CD14-positive monocyte (primary cell): ENCODE measurements at regions not wholly inside any gene's neighbourhood (a gene's known extent, or its start where the extent isn't known, plus 50 kb on each side); places are given as distances from the start of the nearest gene placed in this dataset.

Experiments used
- DNase-seq, 3 donors: peaks; one replicate each; pipeline ENCODE4 v3.0.0-alpha.2; 2011 to 2022
- H2AFZ ChIP-seq: 2 replicates; pipeline ENCODE4 v1.6.0; 2012; ENCODE audit warnings: mild to moderate bottlenecking, low read depth, low read length, inconsistent platforms; ENCODE audit not compliant: insufficient read depth, poor library complexity, severe bottlenecking
- H3K27ac ChIP-seq, 2 donors: 1 replicate in 1 of 2; 2 replicates in 1 of 2; pipeline ENCODE4 v1.5.1; 2012 to 2013; ENCODE audit warnings: low read length in 2 of 2, control low read depth in 1 of 2, inconsistent platforms in 1 of 2, low read depth in 1 of 2, mild to moderate bottlenecking in 1 of 2
- H3K27me3 ChIP-seq, 2 donors: one replicate each; pipeline versions ENCODE4 v1.6.0 to v1.6.1; 2011 to 2013; ENCODE audit warnings: low read length in 2 of 2; ENCODE audit not compliant: control insufficient read depth in 2 of 2, insufficient read depth in 2 of 2
- H3K36me3 ChIP-seq, 2 donors: replicated peaks in 1 of 2; 1 replicate in 1 of 2; 2 replicates in 1 of 2; pipeline versions ENCODE4 v1.5.1 to v1.6.1; 2012 to 2013; ENCODE audit warnings: low read length in 2 of 2, control low read depth in 1 of 2, inconsistent platforms in 1 of 2, mild to moderate bottlenecking in 1 of 2; ENCODE audit not compliant: insufficient read depth in 2 of 2, control insufficient read depth in 1 of 2
- H3K4me1 ChIP-seq, 2 donors: 1 replicate in 1 of 2; 2 replicates in 1 of 2; pipeline versions ENCODE4 v1.5.1 to v1.6.1; 2012 to 2013; ENCODE audit warnings: low read length in 2 of 2, control low read depth in 1 of 2, inconsistent platforms in 1 of 2, mild to moderate bottlenecking in 1 of 2, moderate library complexity in 1 of 2; ENCODE audit not compliant: insufficient read depth in 2 of 2, control insufficient read depth in 1 of 2
- H3K4me2 ChIP-seq: replicated peaks from 2 replicates; pipeline ENCODE3; 2012; ENCODE audit warnings: low read length, moderate library complexity, mild to moderate bottlenecking; ENCODE audit not compliant: poor library complexity, severe bottlenecking; ENCODE audit errors: extremely low read depth
- H3K4me3 ChIP-seq, 3 experiments: fragments of 200-600 bp in 1 of 3; sonication (generic) in 1 of 3; replicated peaks in 1 of 3; 1 replicate in 2 of 3; 2 replicates in 1 of 3; pipeline ENCODE4 v1.5.1; 2011 to 2013; ENCODE audit warnings: low read length in 3 of 3, mild to moderate bottlenecking in 3 of 3, control low read depth in 2 of 3, low read depth in 2 of 3, inconsistent platforms in 1 of 3, moderate library complexity in 1 of 3
- H3K79me2 ChIP-seq: 2 replicates; pipeline ENCODE4 v1.6.0; 2012; ENCODE audit warnings: mild to moderate bottlenecking, control low read depth, inconsistent platforms, low read length, moderate library complexity; ENCODE audit not compliant: insufficient read depth
- H3K9ac ChIP-seq: 2 replicates; pipeline ENCODE4 v1.6.0; 2017; ENCODE audit warnings: low read length, mild to moderate bottlenecking; ENCODE audit not compliant: insufficient read depth, poor library complexity, severe bottlenecking
- H3K9me3 ChIP-seq, 2 donors: replicated peaks in 1 of 2; 1 replicate in 1 of 2; 2 replicates in 1 of 2; pipeline versions ENCODE4 v1.5.1 to v1.6.1; 2012 to 2013; ENCODE audit warnings: low read length in 2 of 2, control low read depth in 1 of 2; ENCODE audit not compliant: control insufficient read depth in 1 of 2, insufficient read depth in 1 of 2
- H4K20me1 ChIP-seq: 2 replicates; pipeline ENCODE4 v1.6.0; 2012; ENCODE audit warnings: mild to moderate bottlenecking, low read length, control low read depth, moderate library complexity; ENCODE audit not compliant: insufficient read depth
- H3K27ac Mint-ChIP-seq, 7 donors: one replicate each; pipeline ENCODE4 v1.8.0; 2020; ENCODE audit warnings: mild to moderate bottlenecking in 7 of 7, mixed read lengths in 7 of 7, moderate library complexity in 6 of 7, inconsistent platforms in 2 of 7
- H3K27me3 Mint-ChIP-seq, 3 donors: one replicate each; pipeline ENCODE4 v1.8.0; 2021 to 2022; ENCODE audit warnings: low read depth in 3 of 3, mild to moderate bottlenecking in 3 of 3, mixed read lengths in 3 of 3, moderate library complexity in 3 of 3, inconsistent platforms in 1 of 3
- H3K36me3 Mint-ChIP-seq, 2 donors: one replicate each; pipeline ENCODE4 v1.8.0; 2020; ENCODE audit warnings: mixed read lengths in 2 of 2, inconsistent platforms in 1 of 2, mild to moderate bottlenecking in 1 of 2
- H3K4me1 Mint-ChIP-seq: one replicate; pipeline ENCODE4 v1.8.0; 2020; ENCODE audit warnings: mild to moderate bottlenecking, mixed read lengths
- H3K4me3 Mint-ChIP-seq, 2 donors: one replicate each; pipeline ENCODE4 v1.8.0; 2020; ENCODE audit warnings: mild to moderate bottlenecking in 2 of 2, mixed read lengths in 2 of 2, moderate library complexity in 1 of 2
- H3K9me3 Mint-ChIP-seq, 7 donors: one replicate each; pipeline ENCODE4 v1.8.0; 2020 to 2022; ENCODE audit warnings: mixed read lengths in 7 of 7, mild to moderate bottlenecking in 6 of 7, moderate library complexity in 6 of 7, inconsistent platforms in 2 of 7
- WGBS: methylation state at CpG from one replicate; pipeline ENCODE4 v1.1.5; 2013; ENCODE audit warnings: missing lambda C conversion rate; ENCODE audit not compliant: insufficient coverage; 5-methylcytosine and 5-hydroxymethylcytosine counted together
- intact Hi-C, 2 donors: fragments of 100-400 bp; cut with micrococcal nuclease; formaldehyde crosslinking; loops; one replicate each; pipeline versions ENCODE4 v1.15.0 to v1.15.1; 2023
- TF ChIP-seq, protein P1 (sequence below): fragments of 200-600 bp; IDR thresholded peaks from one replicate; pipeline ENCODE4 v1.8.0; 2022; ENCODE audit warnings: antibody characterized with exemption, mild to moderate bottlenecking

DNA sequence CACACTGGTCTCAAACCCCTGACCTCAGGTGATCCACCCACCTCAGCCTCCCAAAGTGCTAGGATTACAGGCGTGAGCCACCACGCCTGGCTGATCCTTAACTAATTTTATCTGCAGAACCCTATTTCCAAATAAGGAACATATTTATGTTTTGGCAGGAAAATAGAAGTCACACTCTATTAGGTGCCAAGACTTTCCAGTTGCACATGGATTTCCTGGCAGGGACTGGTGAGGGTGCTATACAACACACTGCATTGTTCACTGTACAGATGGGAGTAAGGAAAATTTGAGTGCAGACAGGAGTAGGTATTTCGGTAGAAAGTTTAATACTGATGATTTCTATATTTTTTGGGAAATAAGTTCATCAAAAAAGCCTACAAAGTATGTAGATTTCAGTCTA, 605.3 kb upstream of the B3GALT2 start:
- H3K9me3 ChIP-seq = no peaks in the 10 kb centered on the region
- no peaks in the 10 kb centered on the region for H3K27me3 ChIP-seq
- WGBS = 100% methylated on average over 1 of the region's 3 CpGs
- no peaks in the 10 kb centered on the region for H3K4me1 ChIP-seq
- no peak overlapping the region for H3K4me3 Mint-ChIP-seq
- H4K20me1 ChIP-seq = no peaks in the 10 kb centered on the region
- intact Hi-C loops = no loop called here
- no peak overlapping the region for H3K27ac Mint-ChIP-seq
- H3K4me1 Mint-ChIP-seq = no peaks in the 10 kb centered on the region
- H3K4me2 ChIP-seq = no peak overlapping the region
- no peaks in the 10 kb centered on the region for H3K27me3 Mint-ChIP-seq
- H3K27ac ChIP-seq = no peak overlapping the region
- H2AFZ ChIP-seq = no peak overlapping the region
- no peak overlapping the region for H3K4me3 ChIP-seq
- peaks cover 0 to 11% (median 2%) of the 10 kb centered on the region in 7 donors for H3K9me3 Mint-ChIP-seq
- no peak for DNase-seq
- H3K36me3 ChIP-seq = no peaks in the 10 kb centered on the region
- no peaks in the 10 kb centered on the region for H3K36me3 Mint-ChIP-seq
- H3K9ac ChIP-seq = no peak overlapping the region
- TF ChIP-seq, protein P1, sequence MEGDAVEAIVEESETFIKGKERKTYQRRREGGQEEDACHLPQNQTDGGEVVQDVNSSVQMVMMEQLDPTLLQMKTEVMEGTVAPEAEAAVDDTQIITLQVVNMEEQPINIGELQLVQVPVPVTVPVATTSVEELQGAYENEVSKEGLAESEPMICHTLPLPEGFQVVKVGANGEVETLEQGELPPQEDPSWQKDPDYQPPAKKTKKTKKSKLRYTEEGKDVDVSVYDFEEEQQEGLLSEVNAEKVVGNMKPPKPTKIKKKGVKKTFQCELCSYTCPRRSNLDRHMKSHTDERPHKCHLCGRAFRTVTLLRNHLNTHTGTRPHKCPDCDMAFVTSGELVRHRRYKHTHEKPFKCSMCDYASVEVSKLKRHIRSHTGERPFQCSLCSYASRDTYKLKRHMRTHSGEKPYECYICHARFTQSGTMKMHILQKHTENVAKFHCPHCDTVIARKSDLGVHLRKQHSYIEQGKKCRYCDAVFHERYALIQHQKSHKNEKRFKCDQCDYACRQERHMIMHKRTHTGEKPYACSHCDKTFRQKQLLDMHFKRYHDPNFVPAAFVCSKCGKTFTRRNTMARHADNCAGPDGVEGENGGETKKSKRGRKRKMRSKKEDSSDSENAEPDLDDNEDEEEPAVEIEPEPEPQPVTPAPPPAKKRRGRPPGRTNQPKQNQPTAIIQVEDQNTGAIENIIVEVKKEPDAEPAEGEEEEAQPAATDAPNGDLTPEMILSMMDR = no peak
- H3K79me2 ChIP-seq = no peaks in the 10 kb centered on the region

DNA sequence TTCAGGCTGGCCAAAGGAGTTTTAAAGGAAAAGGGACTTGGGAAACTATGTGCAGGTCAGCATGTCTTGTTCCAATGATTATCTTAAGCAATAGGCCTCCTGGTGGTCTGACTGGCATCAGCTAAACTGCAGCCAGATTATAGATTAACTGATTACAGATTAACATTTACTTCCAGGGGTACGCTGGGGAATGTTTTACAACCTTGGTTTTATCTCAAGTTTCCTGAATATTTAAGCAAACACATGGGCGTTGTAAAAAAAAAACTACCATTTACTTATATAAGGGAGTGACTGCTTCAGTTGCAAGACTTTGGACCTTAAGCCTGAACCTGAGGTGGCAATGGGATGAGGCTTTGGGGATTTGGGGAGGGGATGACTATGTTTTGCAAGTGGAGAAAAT, 600.6 kb upstream of the B3GALT2 start:
- Mint-ChIP-seq H3K9me3 (peaks cover 0 to 11% (median 0%) of the 10 kb centered on the region in 7 donors), H3K27ac (no peak overlapping the region), H3K27me3 (no peaks in the 10 kb centered on the region), H3K4me3 (no peak overlapping the region), H3K36me3 (no peaks in the 10 kb centered on the region), H3K4me1 (no peaks in the 10 kb centered on the region)
- Histone ChIP-seq H3K4me1 (no peaks in the 10 kb centered on the region), H3K4me3 (no peak overlapping the region), H3K9me3 (no peaks in the 10 kb centered on the region), H3K79me2 (no peaks in the 10 kb centered on the region), H3K36me3 (no peaks in the 10 kb centered on the region), H3K9ac (no peak overlapping the region), H3K27me3 (no peaks in the 10 kb centered on the region), H4K20me1 (no peaks in the 10 kb centered on the region), H3K27ac (no peak overlapping the region), H2AFZ (no peak overlapping the region), H3K4me2 (no peak overlapping the region)
- intact Hi-C loops = no loop called here
- no peak for DNase-seq
- WGBS = no CpG with 5 or more reads among the region's 2 CpGs
- TF ChIP-seq, protein P1 = no peak
